ENCODE measurements at regions not wholly inside any gene's neighbourhood (a gene's known extent, or its start where the extent isn't known, plus 50 kb on each side); places are given as distances from the start of the nearest gene placed in this dataset.

GRCh38 chr12:98423963-98424362 is 91.4 kb upstream of the TMPO start:
- H3K4me3 ChIP-seq (ENCODE audit: low read length): no peak overlapping the region
- no peaks in the 10 kb centered on the region for H4K20me1 ChIP-seq (ENCODE audit: control insufficient read depth, insufficient read depth, low read depth, low read length)
- H3K36me3 ChIP-seq (ENCODE audit: control insufficient read depth, low read length): no peaks in the 10 kb centered on the region
- no peaks in the 10 kb centered on the region for H3K9me3 ChIP-seq (ENCODE audit: control insufficient read depth, insufficient read depth, low read length)
- H3K9me2 ChIP-seq (replicated peaks; ENCODE audit: control insufficient read depth, low read length): no peaks in the 10 kb centered on the region
- no peaks in the 10 kb centered on the region for H3K79me2 ChIP-seq (ENCODE audit: control insufficient read depth, low read length)
- H3F3A ChIP-seq (ENCODE audit: control insufficient read depth, insufficient read depth): no peaks in the 10 kb centered on the region
- H3K27ac ChIP-seq (ENCODE audit: low read depth, low read length): no peak overlapping the region
- no peaks in the 10 kb centered on the region for H3K27me3 ChIP-seq (ENCODE audit: control insufficient read depth, low read length)
- H3K4me1 ChIP-seq (ENCODE audit: control insufficient read depth, low read length): no peaks in the 10 kb centered on the region
- no peak for TF ChIP-seq EZH2phosphoT487 (IDR thresholded peaks at IDR 0.05; ENCODE audit: borderline replicate concordance, low read length)
- TF ChIP-seq CTCF (IDR thresholded peaks at IDR 0.05; ENCODE audit: low read depth, low read length, poor library complexity, severe bottlenecking): no peak
- no peak overlapping the region for H3K4me2 ChIP-seq (ENCODE audit: low read length)

- H3K36me3 ChIP-seq (ENCODE audit: control insufficient read depth, low read length): no peaks in the 10 kb centered on the region
- H3K79me2 ChIP-seq (ENCODE audit: control insufficient read depth, low read length): no peaks in the 10 kb centered on the region
- no peaks in the 10 kb centered on the region for H3K4me1 ChIP-seq (ENCODE audit: control insufficient read depth, low read length)
- no peaks in the 10 kb centered on the region for H3K27me3 ChIP-seq (ENCODE audit: control insufficient read depth, low read length)
- no peak overlapping the region for H3K4me3 ChIP-seq (ENCODE audit: low read length)
- no peaks in the 10 kb centered on the region for H3K9me3 ChIP-seq (ENCODE audit: control insufficient read depth, insufficient read depth, low read length)
- TF ChIP-seq EZH2phosphoT487 (IDR thresholded peaks at IDR 0.05; ENCODE audit: borderline replicate concordance, low read length) (no peak), CTCF (IDR thresholded peaks at IDR 0.05; ENCODE audit: low read depth, low read length, poor library complexity, severe bottlenecking) (peak; percentile 80)
- no peaks in the 10 kb centered on the region for H3K9me2 ChIP-seq (replicated peaks; ENCODE audit: control insufficient read depth, low read length)
- H3K4me2 ChIP-seq (ENCODE audit: low read length): no peak overlapping the region
- H3K27ac ChIP-seq (ENCODE audit: low read depth, low read length): no peak overlapping the region
- H4K20me1 ChIP-seq (ENCODE audit: control insufficient read depth, insufficient read depth, low read depth, low read length): no peaks in the 10 kb centered on the region
- H3F3A ChIP-seq (ENCODE audit: control insufficient read depth, insufficient read depth): no peaks in the 10 kb centered on the region
Measured at GRCh38 chr12:98424726-98425401, 90.5 kb upstream of the TMPO start.

GRCh38 chr12:98425859-98426258 is 89.5 kb upstream of the TMPO start:
- H3K27me3 ChIP-seq (ENCODE audit: control insufficient read depth, low read length): no peaks in the 10 kb centered on the region
- H3K9me2 ChIP-seq (replicated peaks; ENCODE audit: control insufficient read depth, low read length): no peaks in the 10 kb centered on the region
- H3F3A ChIP-seq (ENCODE audit: control insufficient read depth, insufficient read depth): no peaks in the 10 kb centered on the region
- no peaks in the 10 kb centered on the region for H3K9me3 ChIP-seq (ENCODE audit: control insufficient read depth, insufficient read depth, low read length)
- H3K4me2 ChIP-seq (ENCODE audit: low read length): no peak overlapping the region
- no peak for TF ChIP-seq EZH2phosphoT487 (IDR thresholded peaks at IDR 0.05; ENCODE audit: borderline replicate concordance, low read length)
- no peak for TF ChIP-seq CTCF (IDR thresholded peaks at IDR 0.05; ENCODE audit: low read depth, low read length, poor library complexity, severe bottlenecking)
- no peaks in the 10 kb centered on the region for H3K4me1 ChIP-seq (ENCODE audit: control insufficient read depth, low read length)
- H3K4me3 ChIP-seq (ENCODE audit: low read length): no peak overlapping the region
- H4K20me1 ChIP-seq (ENCODE audit: control insufficient read depth, insufficient read depth, low read depth, low read length): no peaks in the 10 kb centered on the region
- H3K79me2 ChIP-seq (ENCODE audit: control insufficient read depth, low read length): no peaks in the 10 kb centered on the region
- H3K36me3 ChIP-seq (ENCODE audit: control insufficient read depth, low read length): no peaks in the 10 kb centered on the region
- H3K27ac ChIP-seq (ENCODE audit: low read depth, low read length): no peak overlapping the region

Measured in DOHH2 (cell line).